Liver (tissue), 3 donors: ENCODE measurements at regions not wholly inside any gene's neighbourhood (a gene's known extent, or its start where the extent isn't known, plus 50 kb on each side); places are given as distances from the start of the nearest gene placed in this dataset.

Source experiments
- ATF3 ChIP-seq: IDR thresholded peaks from 2 replicates; pipeline ENCODE4 v1.6.1; 2016; ENCODE audit warnings: antibody characterized with exemption
- EGR1 ChIP-seq, 2 donors: IDR thresholded peaks; 2 replicates each; pipeline ENCODE4 v1.6.1; 2016 to 2018; ENCODE audit warnings: antibody characterized with exemption in 2 of 2, low read depth in 2 of 2
- REST ChIP-seq: IDR thresholded peaks from 2 replicates; pipeline ENCODE4 v1.6.1; 2016; ENCODE audit warnings: antibody characterized with exemption, mild to moderate bottlenecking
- TF ChIP-seq, protein P1 (sequence below): fragments of 150-350 bp; IDR thresholded peaks from 2 replicates; pipeline ENCODE4 v1.5.1; 2017; ENCODE audit warnings: improper control_type of control experiment, low read depth, low read length; ENCODE audit not compliant: missing input control
- donor health status: healthy.
- donor health status: healthy.

DNA sequence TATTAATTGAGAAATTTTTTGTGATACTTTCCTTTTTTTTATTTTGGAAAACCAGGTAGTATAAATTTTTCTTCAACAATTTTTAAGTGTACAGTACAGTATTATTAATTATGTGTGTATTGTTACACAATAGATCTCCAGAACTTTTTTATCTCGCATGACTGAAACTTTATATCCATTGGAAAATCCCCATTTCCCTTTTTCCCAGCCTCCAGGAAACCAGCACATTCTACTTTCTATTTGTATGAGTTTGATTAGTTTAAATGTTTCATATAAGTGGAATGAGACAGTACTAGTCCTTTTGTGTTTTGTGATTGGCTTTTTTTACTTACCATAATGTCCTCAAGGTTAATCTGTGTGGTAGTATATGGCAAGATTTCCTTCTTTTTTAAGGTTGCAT is 399.5 kb upstream of the ARGLU1 start:
- TF ChIP-seq, protein P1, sequence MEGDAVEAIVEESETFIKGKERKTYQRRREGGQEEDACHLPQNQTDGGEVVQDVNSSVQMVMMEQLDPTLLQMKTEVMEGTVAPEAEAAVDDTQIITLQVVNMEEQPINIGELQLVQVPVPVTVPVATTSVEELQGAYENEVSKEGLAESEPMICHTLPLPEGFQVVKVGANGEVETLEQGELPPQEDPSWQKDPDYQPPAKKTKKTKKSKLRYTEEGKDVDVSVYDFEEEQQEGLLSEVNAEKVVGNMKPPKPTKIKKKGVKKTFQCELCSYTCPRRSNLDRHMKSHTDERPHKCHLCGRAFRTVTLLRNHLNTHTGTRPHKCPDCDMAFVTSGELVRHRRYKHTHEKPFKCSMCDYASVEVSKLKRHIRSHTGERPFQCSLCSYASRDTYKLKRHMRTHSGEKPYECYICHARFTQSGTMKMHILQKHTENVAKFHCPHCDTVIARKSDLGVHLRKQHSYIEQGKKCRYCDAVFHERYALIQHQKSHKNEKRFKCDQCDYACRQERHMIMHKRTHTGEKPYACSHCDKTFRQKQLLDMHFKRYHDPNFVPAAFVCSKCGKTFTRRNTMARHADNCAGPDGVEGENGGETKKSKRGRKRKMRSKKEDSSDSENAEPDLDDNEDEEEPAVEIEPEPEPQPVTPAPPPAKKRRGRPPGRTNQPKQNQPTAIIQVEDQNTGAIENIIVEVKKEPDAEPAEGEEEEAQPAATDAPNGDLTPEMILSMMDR, result no peak
- no peak for TF ChIP-seq EGR1 (IDR thresholded peaks at IDR 0.05; ENCODE audit: low read depth in 2 of 2)
- no peak for TF ChIP-seq ATF3
- TF ChIP-seq REST, result no peak
